DMS53 (cell line): ENCODE measurements at regions not wholly inside any gene's neighbourhood (a gene's known extent, or its start where the extent isn't known, plus 50 kb on each side); places are given as distances from the start of the nearest gene placed in this dataset.

Source experiments
- DNase-seq: peaks from one replicate; lab custom pipeline; 2025; lab: John Stamatoyannopoulos, UW

DNA sequence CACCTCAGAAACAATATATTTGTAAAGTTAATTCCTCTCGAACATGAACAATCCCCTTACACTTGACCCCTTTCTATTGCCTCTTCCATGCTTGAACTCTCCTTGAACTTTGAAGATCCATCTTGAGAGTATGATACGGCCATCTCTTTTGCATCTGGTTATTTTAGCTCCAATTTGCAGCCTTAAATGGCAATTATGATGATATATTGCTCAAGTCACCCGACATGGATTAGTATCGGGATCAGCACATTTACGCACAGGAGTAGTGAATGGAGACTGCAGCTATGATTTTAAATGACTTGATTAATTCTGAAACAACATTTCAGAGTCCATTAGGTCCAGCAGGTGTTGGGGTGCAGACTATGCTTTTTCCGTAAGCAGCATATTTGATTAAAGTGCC, 143.8 kb upstream of the PAQR3 start:
- no peak for DNase-seq

DNA sequence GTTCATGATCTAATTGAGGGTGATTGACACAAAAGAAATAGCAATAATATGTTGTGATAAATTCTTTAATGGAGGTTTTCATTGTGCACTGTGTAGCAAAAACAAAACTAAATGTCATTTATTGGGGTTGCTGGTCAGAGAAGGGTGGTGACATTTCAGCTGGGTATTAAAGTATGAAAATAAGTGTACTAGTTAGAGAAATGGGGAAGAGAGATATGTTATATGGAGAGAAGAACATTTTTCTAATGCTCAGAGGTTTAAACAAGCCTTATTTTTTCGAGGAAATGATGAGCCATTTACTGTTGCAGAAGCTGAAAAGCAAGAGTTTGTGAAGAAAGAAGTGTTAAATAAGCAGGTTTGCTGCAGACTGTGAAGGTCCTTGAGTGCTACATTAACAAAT, 142.7 kb upstream of the PAQR3 start:
- no peak for DNase-seq

DNA sequence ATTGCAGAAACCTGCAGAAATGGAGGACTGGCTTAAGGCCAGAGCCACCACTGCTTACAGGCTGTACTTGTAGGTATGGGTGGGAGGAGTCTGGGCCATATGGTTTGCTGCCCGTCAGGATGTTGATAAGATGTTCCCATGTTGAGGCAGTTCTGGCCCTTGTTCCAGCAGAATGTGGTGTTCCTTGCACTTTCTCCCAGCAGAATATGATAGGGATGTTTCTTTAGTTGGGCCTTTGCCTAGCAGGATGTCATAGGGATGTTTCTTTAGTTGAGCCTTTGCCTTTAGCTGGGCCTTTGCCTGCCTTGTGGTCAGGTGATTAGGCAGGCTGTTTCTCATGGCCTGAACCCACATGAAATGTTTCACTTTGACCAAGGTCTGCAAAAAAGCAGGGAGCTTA, 139.1 kb upstream of the PAQR3 start:
- DNase-seq, result no peak

DNA sequence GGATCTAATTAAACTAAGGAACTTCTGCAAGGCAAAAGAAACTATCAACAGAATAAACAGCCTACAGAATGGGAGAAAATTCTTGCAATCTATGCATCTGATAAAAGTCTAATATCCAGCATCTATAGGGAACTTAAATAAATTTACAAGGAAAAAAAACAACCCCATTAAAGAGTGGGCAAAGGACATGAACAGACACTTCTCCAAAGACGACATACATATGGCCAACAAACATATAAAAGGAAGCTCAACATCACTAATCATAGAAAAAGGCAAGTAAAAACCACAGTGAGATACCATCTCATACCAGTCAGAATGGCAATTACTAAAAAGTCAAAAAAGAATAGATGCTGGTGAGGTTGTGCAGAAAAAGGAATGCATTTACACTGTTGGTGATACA, 134.8 kb upstream of the PAQR3 start:
- DNase-seq, result no peak

DNA sequence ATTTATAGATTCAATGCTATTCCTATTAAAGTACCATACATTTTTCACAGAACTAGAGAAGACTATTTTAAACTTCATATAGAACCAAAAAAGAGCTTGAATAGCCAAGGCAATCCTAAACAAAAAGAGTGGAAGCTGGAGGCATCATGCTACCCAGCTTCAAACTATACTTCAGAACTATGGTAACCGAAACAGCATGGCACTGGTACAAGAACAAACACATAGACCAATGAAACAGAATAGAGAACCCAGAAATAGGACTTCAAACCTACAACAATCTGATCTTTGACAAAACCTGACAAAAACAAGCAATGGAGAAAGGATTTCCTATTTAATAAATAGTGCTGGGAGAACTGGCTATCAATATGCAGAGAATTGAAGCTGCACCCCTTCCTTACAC, 134.2 kb upstream of the PAQR3 start:
- no peak for DNase-seq

DNA sequence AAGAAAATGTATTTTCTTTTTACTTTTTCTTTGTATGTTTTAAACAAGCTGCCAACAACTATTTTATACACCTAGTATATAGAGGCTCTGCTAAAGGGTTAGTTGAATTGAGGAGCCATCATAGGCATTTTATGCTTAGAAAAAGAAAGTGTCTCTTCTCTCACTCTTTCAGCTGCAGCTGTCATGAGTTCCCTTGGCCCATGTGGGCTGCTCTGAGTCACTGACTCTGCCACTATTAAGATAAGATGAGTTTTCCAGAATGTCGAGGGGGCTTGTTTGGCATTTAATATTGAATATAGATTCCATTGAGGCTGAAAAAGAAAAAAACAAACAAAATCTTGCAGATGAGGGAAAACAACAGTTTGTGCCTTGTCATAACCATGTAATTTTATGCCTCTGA, 126.0 kb upstream of the PAQR3 start:
- DNase-seq, result no peak

DNA sequence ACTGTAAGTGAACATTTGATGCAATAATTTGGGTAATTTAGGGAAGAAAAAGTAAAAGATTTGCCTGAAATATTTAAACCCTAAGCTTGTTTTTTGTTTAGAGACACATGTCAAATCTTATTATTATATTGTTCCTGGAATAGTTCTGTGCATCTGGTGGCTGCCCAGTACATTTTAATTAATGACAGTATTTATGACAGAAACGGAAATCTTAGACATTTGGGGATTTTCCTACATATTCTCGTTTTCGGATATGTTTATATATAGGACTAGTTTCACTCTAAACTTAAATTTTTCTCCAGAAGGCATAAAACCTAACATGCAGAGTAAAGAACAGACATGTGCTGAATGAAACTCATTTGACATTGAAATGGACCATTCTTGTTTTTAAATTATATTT, 125.6 kb upstream of the PAQR3 start:
- no peak for DNase-seq

DNA sequence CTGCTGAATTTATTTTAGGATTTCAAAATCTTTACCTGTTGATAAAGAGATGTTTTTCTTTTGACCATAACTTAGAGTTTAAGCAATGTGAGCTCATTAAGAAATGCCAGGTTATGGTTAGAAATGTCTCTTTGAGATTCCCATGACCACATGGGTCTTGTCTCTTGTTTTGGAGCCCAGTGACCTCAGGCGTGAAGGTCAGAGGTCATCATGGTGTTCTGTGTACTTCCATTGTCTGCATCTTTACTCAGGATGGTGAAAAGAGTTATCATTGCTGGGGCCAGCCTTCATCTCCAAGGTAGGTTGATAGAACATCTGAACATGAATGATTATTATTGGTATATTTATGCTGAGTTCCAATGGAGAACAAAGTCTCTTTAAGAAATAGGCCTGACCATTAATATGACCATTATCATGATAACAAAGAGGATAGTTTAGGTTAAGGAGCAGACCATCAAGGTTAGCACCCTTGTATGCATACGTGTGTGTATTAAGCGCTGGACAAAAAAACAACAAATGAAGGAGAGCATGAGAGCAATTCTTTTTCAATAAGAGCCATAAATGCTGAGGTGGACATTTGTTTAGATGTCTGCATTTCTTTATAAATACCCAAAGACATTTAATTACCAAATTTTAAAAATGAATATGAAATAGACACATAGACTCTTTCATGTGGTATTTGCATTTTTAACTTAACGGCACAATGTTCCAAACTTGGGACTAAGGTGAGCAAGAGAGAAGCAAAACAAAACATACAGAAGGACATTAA, 120.6 kb upstream of the PAQR3 start:
- no peak for DNase-seq

DNA sequence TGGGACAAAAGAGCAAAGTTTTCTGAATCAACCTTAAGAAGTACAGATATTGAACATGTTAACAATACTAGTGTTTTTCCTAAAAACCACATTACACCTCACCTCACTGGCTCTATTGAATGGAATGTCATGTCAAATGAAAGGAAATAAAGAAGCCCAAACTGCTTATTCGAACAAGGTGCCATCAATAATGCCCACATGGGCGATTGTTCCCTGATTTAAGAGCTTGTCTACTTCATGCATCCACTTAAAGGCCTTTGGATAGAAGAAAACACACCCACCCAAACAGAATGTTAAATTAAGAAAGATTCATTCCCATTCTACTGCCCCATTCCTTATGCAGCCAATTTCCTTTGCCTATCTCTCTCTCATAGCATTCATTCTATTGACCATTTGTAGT, 118.5 kb upstream of the PAQR3 start:
- DNase-seq, result no peak

DNA sequence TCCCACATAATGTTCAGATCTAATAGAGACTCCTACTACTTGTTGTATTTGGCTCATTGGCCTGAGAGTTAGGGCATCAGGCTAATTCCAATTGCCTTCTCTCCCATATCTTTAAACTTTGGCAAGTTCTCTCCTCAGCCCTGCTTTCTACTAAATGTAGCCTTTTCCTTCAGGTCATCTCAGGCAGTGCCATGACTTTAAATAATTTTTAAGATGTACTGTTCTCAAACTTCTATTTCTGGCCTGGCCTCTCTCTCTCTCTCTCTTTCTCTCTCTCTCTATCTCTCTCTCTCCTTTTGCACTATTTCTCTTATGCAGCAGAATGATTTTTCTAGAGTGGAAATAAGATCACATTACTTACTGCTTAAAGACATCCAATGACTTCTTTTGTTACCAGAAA, 114.5 kb upstream of the PAQR3 start:
- no peak for DNase-seq

DNA sequence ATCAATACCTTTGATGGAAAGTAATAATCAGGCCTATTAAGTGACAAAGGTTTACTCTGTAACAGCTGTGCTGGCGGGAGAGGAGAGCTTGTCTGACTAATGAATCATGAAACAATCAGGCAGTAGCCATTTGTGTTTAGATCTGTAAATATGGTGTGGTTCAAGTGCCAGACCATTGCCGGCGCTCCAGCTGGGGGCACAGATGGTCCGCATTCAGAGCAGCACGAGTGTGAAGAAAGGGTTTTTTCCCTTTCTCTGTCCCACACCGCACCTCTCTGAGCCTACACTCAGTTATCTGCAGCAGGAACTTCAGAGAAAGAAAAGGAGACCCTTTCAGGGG, 111.3 kb upstream of the PAQR3 start:
- peak; percentile 71 for DNase-seq

DNA sequence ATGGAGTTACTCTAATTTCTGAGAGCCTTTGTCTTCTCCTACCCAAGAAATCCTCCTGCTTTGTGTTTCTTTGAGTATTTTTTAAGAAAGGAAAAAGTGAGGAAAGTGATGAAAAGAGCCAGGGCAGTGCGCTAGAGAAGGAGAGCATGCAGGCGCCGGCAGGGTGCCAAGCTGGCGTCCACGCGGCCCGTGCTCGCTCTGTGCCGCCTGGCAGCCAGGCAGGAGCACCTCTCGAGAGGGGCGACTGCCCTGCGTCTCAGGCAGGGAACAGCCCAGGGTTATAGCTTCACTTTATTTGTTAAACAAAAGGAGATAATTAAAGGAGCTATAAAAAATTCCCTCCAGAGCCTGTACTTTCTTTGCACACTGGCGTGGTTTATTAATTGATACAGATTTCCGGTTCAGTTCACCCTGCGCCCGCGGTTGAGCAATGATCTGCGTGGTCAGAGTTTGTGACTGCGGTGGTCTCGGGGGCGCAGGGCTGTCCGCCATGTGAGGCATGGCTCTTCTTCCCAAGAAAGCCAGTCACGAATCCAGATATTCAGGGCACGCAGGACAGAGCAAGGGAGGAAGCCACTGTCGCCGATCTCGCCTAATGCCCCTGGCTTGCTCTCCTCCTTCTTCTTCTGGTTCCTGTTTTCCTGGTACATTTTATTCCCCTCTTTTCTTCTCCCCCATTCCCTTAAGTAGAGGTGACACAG, 110.8 kb upstream of the PAQR3 start:
- DNase-seq, result peak; percentile 71

DNA sequence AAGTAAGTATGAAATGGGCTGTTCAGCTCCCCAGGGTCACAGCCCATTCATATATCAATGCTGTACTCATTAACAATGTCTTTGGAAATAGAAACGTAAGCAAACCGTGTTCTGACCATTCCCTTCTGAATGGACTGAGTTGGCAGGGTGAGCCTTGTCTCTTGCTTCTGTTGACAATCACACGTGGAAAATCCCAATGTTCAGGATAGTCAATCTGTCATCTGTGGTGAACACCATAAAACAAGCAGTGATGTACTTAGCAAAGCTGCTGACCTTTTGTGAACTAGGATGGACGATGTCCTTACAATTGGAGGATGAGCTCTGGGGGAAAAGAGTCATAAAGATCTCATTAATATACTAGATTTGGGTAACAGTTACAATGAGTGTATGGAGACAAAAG, 109.6 kb upstream of the PAQR3 start:
- DNase-seq, result no peak

DNA sequence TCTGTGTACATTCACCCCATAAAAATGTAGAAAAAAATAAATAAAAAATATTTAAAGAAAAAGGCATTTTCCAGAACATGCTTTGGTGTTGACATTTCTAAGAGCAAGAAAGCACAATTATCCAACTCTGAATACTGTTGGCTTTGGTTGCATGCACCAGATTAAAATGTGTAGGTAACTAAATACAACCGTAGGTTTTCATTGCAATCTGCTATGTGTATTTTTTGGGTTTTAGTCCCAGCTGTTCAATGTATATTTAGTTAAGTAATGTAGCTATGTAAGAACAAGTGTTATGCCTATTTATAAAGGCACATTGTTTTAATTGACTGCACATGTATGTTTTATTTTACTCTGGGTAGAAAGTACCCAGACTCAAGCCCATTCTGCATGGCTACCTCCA, 108.1 kb upstream of the PAQR3 start:
- DNase-seq, result no peak

DNA sequence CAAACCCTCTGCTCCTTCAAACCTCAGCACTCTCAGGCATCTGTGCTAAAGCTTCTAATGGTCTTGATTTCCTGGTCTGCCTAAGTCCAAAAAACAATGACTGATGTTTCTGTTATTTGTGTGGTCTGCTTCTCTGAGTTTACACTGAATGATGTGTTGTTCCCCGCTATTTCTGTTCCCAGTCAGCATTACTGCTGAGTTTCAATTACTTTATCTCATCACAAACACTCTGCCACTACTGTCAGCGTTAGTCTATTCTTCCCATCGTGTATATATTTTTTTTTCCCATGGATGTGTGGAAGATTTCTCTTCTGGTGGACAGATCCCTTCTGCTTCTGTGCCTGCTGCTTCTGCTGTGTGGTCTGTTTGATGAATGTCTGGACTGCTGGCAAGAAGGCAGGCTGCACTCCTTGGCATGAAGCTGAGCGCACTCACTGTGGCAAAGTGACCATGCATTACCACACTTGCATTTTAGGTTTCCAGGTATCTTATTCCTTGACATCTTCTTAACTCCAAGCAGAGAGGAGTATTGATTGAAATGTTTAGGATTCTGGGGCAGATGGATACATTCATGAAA, 106.9 kb upstream of the PAQR3 start:
- no peak for DNase-seq

DNA sequence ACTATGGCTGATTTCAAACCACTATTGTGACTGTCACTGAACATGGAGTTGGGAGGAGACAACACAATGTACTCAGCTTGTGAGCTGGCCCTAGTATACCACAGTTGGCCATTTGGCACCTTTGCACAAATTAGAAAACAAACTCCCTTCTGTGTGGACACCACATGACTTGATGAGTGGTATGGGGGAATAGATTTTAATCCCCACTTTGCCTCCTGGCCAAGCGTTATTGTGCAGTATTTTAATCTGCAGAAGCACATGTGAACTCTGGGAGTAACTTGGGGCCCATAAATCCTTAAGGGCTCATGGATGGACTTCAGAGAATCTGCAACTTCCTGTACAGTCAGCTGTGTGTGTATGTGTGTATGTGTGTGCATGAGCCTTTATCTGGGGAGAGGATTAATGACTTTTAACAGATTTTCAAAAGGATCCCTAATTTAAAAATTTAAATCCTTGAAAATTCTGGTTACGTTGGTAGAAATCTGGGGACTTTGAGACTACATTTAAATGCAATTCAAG, 105.0 kb upstream of the PAQR3 start:
- DNase-seq, result no peak

DNA sequence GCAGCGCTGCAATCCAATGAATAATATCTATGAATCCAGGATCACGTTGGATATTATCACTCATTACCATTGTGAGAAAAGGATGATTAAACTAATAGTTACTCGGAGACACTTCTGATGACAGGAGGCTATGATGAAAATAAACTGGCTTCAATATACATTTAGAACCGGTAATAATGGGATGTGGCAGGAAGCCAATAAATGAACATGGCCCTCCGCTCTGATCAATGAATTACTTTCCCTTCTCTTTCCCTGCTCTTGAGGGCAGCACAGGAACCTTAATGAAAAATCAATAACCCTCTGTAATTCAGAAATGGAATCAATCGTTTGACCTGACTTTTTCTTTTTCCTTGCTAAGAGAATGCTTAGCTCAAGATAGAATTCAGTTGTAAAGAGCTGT, 103.9 kb upstream of the PAQR3 start:
- DNase-seq, result no peak

DNA sequence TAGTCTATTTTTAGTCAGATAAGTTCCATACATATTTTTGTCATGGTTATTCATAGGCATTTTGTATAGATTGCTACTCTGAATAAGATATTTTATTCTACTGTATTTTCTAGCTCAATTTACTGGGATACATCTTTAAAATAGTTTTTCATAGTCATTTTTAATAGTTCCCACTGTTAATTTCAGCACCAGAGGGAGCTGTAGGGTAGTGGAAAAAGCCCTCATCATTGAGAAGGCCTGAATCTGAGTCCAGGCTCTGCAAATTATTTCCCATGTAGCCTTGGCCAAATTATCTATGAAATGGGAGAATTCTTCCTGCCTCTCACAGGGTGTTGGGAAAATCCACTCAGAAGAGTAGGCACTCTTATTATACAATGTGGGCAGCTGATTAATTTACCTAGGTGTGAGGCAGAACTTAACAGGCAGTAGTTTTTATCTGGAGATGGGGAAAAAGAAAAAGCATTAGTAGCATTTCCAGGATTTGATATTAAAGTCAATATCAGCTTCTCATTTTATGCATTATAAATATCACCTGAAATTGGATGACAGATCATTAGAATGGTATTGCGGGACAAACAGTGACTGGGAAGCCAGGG, 102.9 kb upstream of the PAQR3 start:
- peak; percentile 69 for DNase-seq

DNA sequence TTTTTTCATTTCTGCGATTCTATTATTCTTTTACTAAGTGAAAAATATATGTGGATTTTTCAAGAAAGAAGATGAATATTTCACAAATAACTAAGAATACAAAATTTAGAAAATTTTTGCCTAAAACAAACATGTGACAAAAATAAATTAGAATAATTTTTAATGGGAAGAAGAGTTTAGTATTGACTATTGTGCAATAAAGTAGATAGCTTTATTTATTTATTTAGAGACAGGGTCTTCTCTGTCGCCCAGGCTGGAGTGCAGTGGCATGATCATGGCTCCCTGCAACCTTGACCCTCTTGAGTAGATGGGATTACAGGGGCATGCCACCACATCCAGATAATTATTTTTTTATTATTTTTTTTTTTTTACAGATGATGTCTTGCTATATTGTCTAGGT, 95.3 kb upstream of the PAQR3 start:
- no peak for DNase-seq

DNA sequence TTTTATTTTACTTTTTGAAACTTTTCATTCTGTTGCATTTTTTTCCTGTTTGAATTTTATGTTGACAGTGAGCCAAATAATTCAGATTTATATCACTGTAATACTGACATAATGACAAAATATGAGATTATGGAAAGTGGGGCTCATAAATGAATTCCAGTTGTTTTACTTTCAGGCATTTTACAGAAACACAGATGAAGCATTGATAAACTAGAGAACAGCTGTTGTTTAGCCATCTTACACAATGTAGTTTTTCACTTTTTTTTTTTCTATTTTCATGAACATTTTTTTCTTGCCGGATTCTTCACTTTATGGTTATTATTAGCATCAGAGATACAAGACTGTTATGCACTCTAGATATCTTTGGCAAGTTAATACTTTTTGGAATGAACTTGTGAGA, 91.7 kb upstream of the PAQR3 start:
- DNase-seq, result no peak

DNA sequence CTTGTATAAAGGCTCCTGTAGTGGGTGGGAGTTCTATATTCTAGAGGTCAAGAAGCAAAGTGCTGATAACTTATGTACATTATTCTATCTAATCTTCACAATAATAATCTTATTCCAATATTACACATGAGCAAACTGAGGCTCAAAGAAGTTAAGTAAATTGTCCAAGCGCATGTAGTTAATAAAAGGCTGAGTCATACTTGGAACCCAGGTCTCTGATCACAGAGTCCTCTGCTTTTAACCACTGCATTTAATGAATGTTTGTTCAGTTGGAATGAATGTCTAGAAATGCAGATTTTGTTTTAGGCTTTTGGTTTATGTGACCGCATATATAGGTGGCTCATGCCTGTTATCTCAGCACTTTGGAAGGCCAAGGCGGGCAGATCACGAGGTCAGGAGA, 88.4 kb upstream of the PAQR3 start:
- peak; percentile 4 for DNase-seq

DNA sequence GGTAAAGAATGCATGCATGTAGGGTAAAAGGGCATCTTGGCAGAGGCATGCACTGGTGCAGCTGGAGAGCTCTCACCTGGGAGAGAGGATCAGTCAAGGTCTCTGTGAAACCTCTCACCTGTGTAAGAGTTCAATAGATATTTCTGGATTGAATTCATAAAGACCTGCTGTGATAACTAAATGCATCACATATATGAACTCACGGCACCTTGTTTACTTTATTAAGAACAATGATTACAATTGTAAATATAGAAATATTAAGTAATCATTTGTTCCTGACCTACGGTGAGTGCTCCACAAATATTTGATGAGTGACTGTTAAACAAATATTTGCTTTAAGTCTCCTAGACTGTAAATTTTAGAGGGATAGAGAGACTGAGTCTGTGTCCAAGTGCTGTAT, 85.9 kb upstream of the PAQR3 start:
- peak; percentile 94 for DNase-seq
